Activated T-cell treated with anti-CD3 and anti-CD28 coated beads, Interleukin-2, amount 50 U/mL, for 24 hours (primary cell): ENCODE measurements at regions not wholly inside any gene's neighbourhood (a gene's known extent, or its start where the extent isn't known, plus 50 kb on each side); places are given as distances from the start of the nearest gene placed in this dataset.

Source experiments
- DNase-seq: peaks from one replicate; pipeline ENCODE4 v3.0.0-alpha.2; 2020
- H3K27ac Mint-ChIP-seq: 2 replicates; pipeline ENCODE4 v1.8.0; 2020; ENCODE audit warnings: mild to moderate bottlenecking, mixed read lengths
- H3K27me3 Mint-ChIP-seq: 2 replicates; pipeline ENCODE4 v1.8.0; 2020; ENCODE audit warnings: mixed read lengths
- H3K36me3 Mint-ChIP-seq: 2 replicates; pipeline ENCODE4 v1.8.0; 2020; ENCODE audit warnings: low read depth, mixed read lengths
- H3K4me1 Mint-ChIP-seq: 2 replicates; pipeline ENCODE4 v1.8.0; 2020; ENCODE audit warnings: low read depth, mixed read lengths
- H3K4me3 Mint-ChIP-seq: 2 replicates; pipeline ENCODE4 v1.8.0; 2020; ENCODE audit warnings: mild to moderate bottlenecking, moderate library complexity, mixed read lengths
- H3K9me3 Mint-ChIP-seq: 2 replicates; pipeline ENCODE4 v1.8.0; 2020; ENCODE audit warnings: mixed read lengths

GRCh38 chr16:54822892-54823291 lies 107.8 kb upstream of the IRX5 start:
- Mint-ChIP-seq H3K9me3 (peaks cover 2% of the 10 kb centered on the region), H3K27me3 (peaks cover 3% of the 10 kb centered on the region)
- DNase-seq: no peak

GRCh38 chr16:54822492-54822891 lies 108.2 kb upstream of the IRX5 start:
- H3K27me3 Mint-ChIP-seq: peaks cover 7% of the 10 kb centered on the region
- H3K9me3 Mint-ChIP-seq: peaks cover 3% of the 10 kb centered on the region
- no peak for DNase-seq
- H3K27ac Mint-ChIP-seq: no peak overlapping the region
- no peaks in the 10 kb centered on the region for H3K4me1 Mint-ChIP-seq
- H3K36me3 Mint-ChIP-seq: no peaks in the 10 kb centered on the region
- no peak overlapping the region for H3K4me3 Mint-ChIP-seq

More at GRCh38 chr16:54822892-54823291, 107.8 kb upstream of the IRX5 start:
- H3K4me3 Mint-ChIP-seq: no peak overlapping the region
- no peak overlapping the region for H3K27ac Mint-ChIP-seq
- H3K36me3 Mint-ChIP-seq: no peaks in the 10 kb centered on the region
- no peaks in the 10 kb centered on the region for H3K4me1 Mint-ChIP-seq

- no peak for DNase-seq
- Mint-ChIP-seq H3K9me3 (peaks cover 4% of the 10 kb centered on the region), H3K4me1 (no peaks in the 10 kb centered on the region), H3K27ac (no peak overlapping the region), H3K27me3 (peaks cover 9% of the 10 kb centered on the region), H3K36me3 (no peaks in the 10 kb centered on the region), H3K4me3 (no peak overlapping the region)
Measured at GRCh38 chr16:54821731-54822130, 108.9 kb upstream of the IRX5 start.

- Mint-ChIP-seq H3K9me3 (peaks cover 4% of the 10 kb centered on the region), H3K27ac (no peak overlapping the region), H3K36me3 (no peaks in the 10 kb centered on the region), H3K4me1 (no peaks in the 10 kb centered on the region), H3K4me3 (no peak overlapping the region), H3K27me3 (peaks cover 19% of the 10 kb centered on the region)
- DNase-seq: no peak
Measured at GRCh38 chr16:54817940-54818574, 112.6 kb upstream of the IRX5 start.

- Mint-ChIP-seq H3K27ac (no peak overlapping the region), H3K4me1 (no peaks in the 10 kb centered on the region), H3K9me3 (peaks cover 4% of the 10 kb centered on the region), H3K4me3 (no peak overlapping the region), H3K27me3 (peaks cover 22% of the 10 kb centered on the region), H3K36me3 (no peaks in the 10 kb centered on the region)
- DNase-seq: no peak
Measured at GRCh38 chr16:54817432-54817831, 113.2 kb upstream of the IRX5 start.

- Mint-ChIP-seq H3K27ac (no peak overlapping the region), H3K36me3 (no peaks in the 10 kb centered on the region), H3K4me1 (no peaks in the 10 kb centered on the region), H3K4me3 (no peak overlapping the region), H3K9me3 (peaks cover 4% of the 10 kb centered on the region), H3K27me3 (peaks cover 22% of the 10 kb centered on the region)
- DNase-seq: no peak
Measured at GRCh38 chr16:54816471-54816870, 114.2 kb upstream of the IRX5 start.

- Mint-ChIP-seq H3K4me3 (no peak overlapping the region), H3K27ac (no peak overlapping the region), H3K4me1 (no peaks in the 10 kb centered on the region), H3K9me3 (peaks cover 2% of the 10 kb centered on the region), H3K27me3 (peaks cover 22% of the 10 kb centered on the region), H3K36me3 (no peaks in the 10 kb centered on the region)
- no peak for DNase-seq
Measured at GRCh38 chr16:54815177-54815576, 115.5 kb upstream of the IRX5 start.

- no peak for DNase-seq
- Mint-ChIP-seq H3K36me3 (no peaks in the 10 kb centered on the region), H3K4me3 (no peak overlapping the region), H3K27ac (no peak overlapping the region), H3K27me3 (peaks cover 22% of the 10 kb centered on the region), H3K4me1 (no peaks in the 10 kb centered on the region), H3K9me3 (peaks cover 2% of the 10 kb centered on the region)
Measured at GRCh38 chr16:54813778-54814177, 116.9 kb upstream of the IRX5 start.

- peaks cover 13% of the 10 kb centered on the region for H3K27me3 Mint-ChIP-seq
- no peak for DNase-seq
Measured at GRCh38 chr16:54812229-54812628, 118.4 kb upstream of the IRX5 start.

GRCh38 chr16:54808890-54809289 lies 121.8 kb upstream of the IRX5 start:
- Mint-ChIP-seq H3K27ac (no peak overlapping the region), H3K36me3 (no peaks in the 10 kb centered on the region), H3K4me3 (no peak overlapping the region), H3K27me3 (peaks cover 9% of the 10 kb centered on the region), H3K9me3 (no peaks in the 10 kb centered on the region), H3K4me1 (no peaks in the 10 kb centered on the region)
- no peak for DNase-seq

More at GRCh38 chr16:54812229-54812628, 118.4 kb upstream of the IRX5 start:
- Mint-ChIP-seq H3K36me3 (no peaks in the 10 kb centered on the region), H3K27ac (no peak overlapping the region), H3K4me3 (no peak overlapping the region), H3K9me3 (no peaks in the 10 kb centered on the region), H3K4me1 (no peaks in the 10 kb centered on the region)

GRCh38 chr16:54806881-54807360 lies 123.7 kb upstream of the IRX5 start:
- Mint-ChIP-seq H3K4me3 (no peak overlapping the region), H3K9me3 (peaks cover 4% of the 10 kb centered on the region), H3K27ac (no peak overlapping the region), H3K4me1 (no peaks in the 10 kb centered on the region), H3K36me3 (no peaks in the 10 kb centered on the region), H3K27me3 (peaks cover 5% of the 10 kb centered on the region)
- no peak for DNase-seq

GRCh38 chr16:54806378-54806777 lies 124.3 kb upstream of the IRX5 start:
- no peaks in the 10 kb centered on the region for H3K4me1 Mint-ChIP-seq
- H3K27me3 Mint-ChIP-seq: peaks cover 5% of the 10 kb centered on the region
- no peak for DNase-seq
- no peak overlapping the region for H3K4me3 Mint-ChIP-seq
- peaks cover 4% of the 10 kb centered on the region for H3K9me3 Mint-ChIP-seq
- H3K36me3 Mint-ChIP-seq: no peaks in the 10 kb centered on the region
- H3K27ac Mint-ChIP-seq: no peak overlapping the region

GRCh38 chr16:54805648-54806047 lies 125.0 kb upstream of the IRX5 start:
- Mint-ChIP-seq H3K27ac (no peak overlapping the region), H3K36me3 (no peaks in the 10 kb centered on the region), H3K27me3 (peaks cover 5% of the 10 kb centered on the region), H3K9me3 (peaks cover 4% of the 10 kb centered on the region), H3K4me1 (no peaks in the 10 kb centered on the region), H3K4me3 (no peak overlapping the region)
- no peak for DNase-seq

GRCh38 chr16:54801057-54801844 lies 129.4 kb upstream of the IRX5 start:
- DNase-seq: no peak
- no peaks in the 10 kb centered on the region for H3K36me3 Mint-ChIP-seq
- no peaks in the 10 kb centered on the region for H3K4me1 Mint-ChIP-seq
- peaks cover 10% of the 10 kb centered on the region for H3K9me3 Mint-ChIP-seq
- H3K27ac Mint-ChIP-seq: no peak overlapping the region
- peaks cover 5% of the 10 kb centered on the region for H3K27me3 Mint-ChIP-seq
- H3K4me3 Mint-ChIP-seq: no peak overlapping the region

- peaks cover 5% of the 10 kb centered on the region for H3K27me3 Mint-ChIP-seq
- H3K4me1 Mint-ChIP-seq: no peaks in the 10 kb centered on the region
- H3K36me3 Mint-ChIP-seq: no peaks in the 10 kb centered on the region
- DNase-seq: no peak
- no peak overlapping the region for H3K27ac Mint-ChIP-seq
- no peak overlapping the region for H3K4me3 Mint-ChIP-seq
- H3K9me3 Mint-ChIP-seq: peaks cover 10% of the 10 kb centered on the region
Measured at GRCh38 chr16:54798267-54798666, 132.4 kb upstream of the IRX5 start.
